ENCODE measurements at regions not wholly inside any gene's neighbourhood (a gene's known extent, or its start where the extent isn't known, plus 50 kb on each side); places are given as distances from the start of the nearest gene placed in this dataset.

DNA sequence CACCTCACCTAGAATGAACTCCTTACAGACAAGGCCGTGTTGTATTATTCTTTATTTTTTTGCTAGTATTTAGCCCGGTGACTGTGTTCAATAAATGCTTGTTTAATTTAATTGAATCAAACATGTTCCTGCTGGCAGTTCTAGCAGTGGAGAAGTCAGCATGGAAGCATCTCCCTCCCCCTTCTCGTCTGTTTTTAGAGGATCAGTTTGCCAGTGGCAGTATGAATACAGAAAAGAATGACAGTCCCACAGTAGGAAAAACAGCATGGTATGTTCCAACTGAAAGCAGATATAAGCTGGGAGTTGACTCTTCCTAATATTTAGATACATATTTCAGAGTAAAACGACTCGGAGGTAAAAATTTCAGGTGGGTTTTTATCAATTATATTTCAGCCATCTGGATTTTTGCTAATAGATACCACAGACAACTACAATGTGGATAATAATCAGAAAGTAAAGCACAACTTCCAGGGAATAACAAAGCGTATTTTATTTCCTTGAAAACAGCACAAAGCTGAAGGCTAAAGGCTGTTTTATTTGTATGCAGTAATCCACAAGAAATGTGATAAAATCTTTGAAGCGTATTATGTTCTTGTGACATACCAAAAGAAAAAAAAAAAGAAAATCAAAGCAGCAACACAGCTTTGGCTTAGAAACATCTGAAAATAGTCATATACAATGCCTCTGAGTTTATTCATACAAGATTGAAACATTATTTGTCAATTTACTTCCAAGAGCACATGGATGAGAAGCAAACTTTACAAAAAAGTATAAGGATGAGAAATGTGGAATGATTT is 244.5 kb upstream of the KCNMB2 start:
- H3K4me3 ChIP-seq (ENCODE audit: insufficient read depth, low read length), result no peak overlapping the region
- no peaks in the 10 kb centered on the region for H3K27me3 ChIP-seq (ENCODE audit: insufficient read depth, low read length)
- H3K4me1 ChIP-seq (ENCODE audit: insufficient read depth, low read length), result no peaks in the 10 kb centered on the region
- DNase-seq (ENCODE audit: insufficient read length, low spot score, missing footprints), result no peak
- H3K9me3 ChIP-seq (ENCODE audit: low read depth, low read length), result no peaks in the 10 kb centered on the region
- H2AFZ ChIP-seq (ENCODE audit: low read length), result peak overlapping the region; percentile 25
- TF ChIP-seq, protein P1, sequence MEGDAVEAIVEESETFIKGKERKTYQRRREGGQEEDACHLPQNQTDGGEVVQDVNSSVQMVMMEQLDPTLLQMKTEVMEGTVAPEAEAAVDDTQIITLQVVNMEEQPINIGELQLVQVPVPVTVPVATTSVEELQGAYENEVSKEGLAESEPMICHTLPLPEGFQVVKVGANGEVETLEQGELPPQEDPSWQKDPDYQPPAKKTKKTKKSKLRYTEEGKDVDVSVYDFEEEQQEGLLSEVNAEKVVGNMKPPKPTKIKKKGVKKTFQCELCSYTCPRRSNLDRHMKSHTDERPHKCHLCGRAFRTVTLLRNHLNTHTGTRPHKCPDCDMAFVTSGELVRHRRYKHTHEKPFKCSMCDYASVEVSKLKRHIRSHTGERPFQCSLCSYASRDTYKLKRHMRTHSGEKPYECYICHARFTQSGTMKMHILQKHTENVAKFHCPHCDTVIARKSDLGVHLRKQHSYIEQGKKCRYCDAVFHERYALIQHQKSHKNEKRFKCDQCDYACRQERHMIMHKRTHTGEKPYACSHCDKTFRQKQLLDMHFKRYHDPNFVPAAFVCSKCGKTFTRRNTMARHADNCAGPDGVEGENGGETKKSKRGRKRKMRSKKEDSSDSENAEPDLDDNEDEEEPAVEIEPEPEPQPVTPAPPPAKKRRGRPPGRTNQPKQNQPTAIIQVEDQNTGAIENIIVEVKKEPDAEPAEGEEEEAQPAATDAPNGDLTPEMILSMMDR (IDR thresholded peaks at IDR 0.05; ENCODE audit: extremely low read depth, low read depth, low read length), result no peak
- no peaks in the 10 kb centered on the region for H3K79me2 ChIP-seq (ENCODE audit: insufficient read depth, low read length)
- no peak overlapping the region for H3K27ac ChIP-seq (ENCODE audit: low read depth, low read length)
- H3K4me2 ChIP-seq (ENCODE audit: insufficient read depth, low read length), result no peak overlapping the region
- no peaks in the 10 kb centered on the region for H4K20me1 ChIP-seq (ENCODE audit: insufficient read depth, low read length)
- H3K36me3 ChIP-seq (ENCODE audit: insufficient read depth, low read length), result no peaks in the 10 kb centered on the region

DNA sequence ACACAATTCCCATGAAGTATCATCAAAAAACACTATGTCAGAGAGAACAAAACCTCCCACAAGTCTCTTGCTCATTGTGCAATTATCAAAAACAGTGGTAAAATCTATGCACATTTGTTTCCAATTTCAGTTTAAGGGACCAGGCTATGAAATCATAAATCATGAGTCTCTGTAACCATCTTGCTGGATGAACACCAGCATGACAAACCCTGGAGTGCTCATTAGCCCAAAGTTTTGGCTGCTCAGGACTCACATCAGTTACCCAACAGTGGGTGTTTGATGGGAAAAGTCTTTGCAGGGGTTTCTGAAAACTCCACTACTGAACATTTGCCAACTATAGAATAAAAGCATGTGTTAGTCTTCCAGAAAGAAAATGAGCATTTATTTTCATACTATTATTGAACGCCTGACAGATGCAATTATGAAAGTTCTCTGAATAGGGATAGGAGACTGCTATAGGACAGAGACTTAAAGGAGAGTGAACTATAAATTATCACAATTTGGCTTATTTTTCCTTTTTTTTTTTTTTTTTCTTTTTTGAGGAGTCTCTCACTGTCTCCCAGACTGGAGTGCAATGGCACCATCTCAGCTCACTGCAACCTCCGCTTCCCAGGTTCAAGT is 240.8 kb upstream of the KCNMB2 start:
- Histone ChIP-seq H3K9me3 (ENCODE audit: low read depth, low read length) (no peaks in the 10 kb centered on the region), H3K79me2 (ENCODE audit: insufficient read depth, low read length) (no peaks in the 10 kb centered on the region), H3K27ac (ENCODE audit: low read depth, low read length) (peak overlapping the region; percentile 0), H3K4me3 (ENCODE audit: insufficient read depth, low read length) (no peak overlapping the region), H3K36me3 (ENCODE audit: insufficient read depth, low read length) (no peaks in the 10 kb centered on the region), H4K20me1 (ENCODE audit: insufficient read depth, low read length) (no peaks in the 10 kb centered on the region), H3K4me1 (ENCODE audit: insufficient read depth, low read length) (no peaks in the 10 kb centered on the region), H3K4me2 (ENCODE audit: insufficient read depth, low read length) (no peak overlapping the region), H2AFZ (ENCODE audit: low read length) (no peak overlapping the region), H3K27me3 (ENCODE audit: insufficient read depth, low read length) (no peaks in the 10 kb centered on the region)
- TF ChIP-seq, protein P1 (IDR thresholded peaks at IDR 0.05; ENCODE audit: extremely low read depth, low read depth, low read length), result no peak
- DNase-seq (ENCODE audit: insufficient read length, low spot score, missing footprints), result peak; percentile 32

DNA sequence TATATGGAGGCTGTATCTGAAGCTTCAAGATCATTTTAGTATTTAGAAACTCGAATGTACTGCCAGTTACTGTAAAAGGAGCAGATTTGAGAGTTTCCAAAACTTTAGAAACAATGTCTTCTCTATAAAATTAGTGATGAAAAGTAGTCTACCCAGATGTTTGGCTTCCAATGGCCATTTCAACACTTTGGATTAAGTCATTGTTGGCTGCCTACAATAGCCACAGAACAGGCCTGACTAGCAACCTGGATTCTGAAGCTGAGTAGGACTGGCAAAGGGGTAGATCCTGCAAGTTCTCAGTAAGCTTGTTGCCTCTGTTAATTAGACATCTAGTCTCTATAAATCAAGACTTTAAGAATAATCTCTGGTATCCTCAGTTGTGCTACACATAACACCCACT is 239.0 kb upstream of the KCNMB2 start:
- Histone ChIP-seq H3K9me3 (ENCODE audit: low read depth, low read length) (no peaks in the 10 kb centered on the region), H3K4me2 (ENCODE audit: insufficient read depth, low read length) (no peak overlapping the region), H3K79me2 (ENCODE audit: insufficient read depth, low read length) (no peaks in the 10 kb centered on the region), H3K27me3 (ENCODE audit: insufficient read depth, low read length) (no peaks in the 10 kb centered on the region), H3K36me3 (ENCODE audit: insufficient read depth, low read length) (no peaks in the 10 kb centered on the region), H3K4me1 (ENCODE audit: insufficient read depth, low read length) (no peaks in the 10 kb centered on the region), H3K4me3 (ENCODE audit: insufficient read depth, low read length) (no peak overlapping the region), H3K27ac (ENCODE audit: low read depth, low read length) (no peak overlapping the region), H2AFZ (ENCODE audit: low read length) (peak overlapping the region; percentile 15), H4K20me1 (ENCODE audit: insufficient read depth, low read length) (no peaks in the 10 kb centered on the region)
- TF ChIP-seq, protein P1 (IDR thresholded peaks at IDR 0.05; ENCODE audit: extremely low read depth, low read depth, low read length), result no peak
- DNase-seq (ENCODE audit: insufficient read length, low spot score, missing footprints), result no peak

DNA sequence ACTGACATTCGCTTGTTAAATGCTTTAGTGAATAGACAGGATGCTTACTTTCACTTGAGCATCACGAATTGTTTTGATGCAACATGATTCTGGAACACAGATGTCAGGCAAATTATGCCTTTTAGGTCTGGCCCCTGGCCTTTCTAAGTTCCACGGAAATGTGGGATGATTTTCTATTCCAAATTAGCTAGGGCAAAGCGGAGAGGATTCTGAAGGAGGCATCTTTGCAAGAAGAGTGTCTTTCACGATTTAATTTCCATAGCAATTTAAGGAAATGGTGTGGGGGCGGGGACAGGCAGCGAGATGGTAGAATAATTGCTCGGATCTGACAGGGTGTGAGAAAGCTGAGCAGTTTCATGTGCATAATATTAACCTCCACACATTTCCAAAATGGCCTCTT is 238.5 kb upstream of the KCNMB2 start:
- no peaks in the 10 kb centered on the region for H3K36me3 ChIP-seq (ENCODE audit: insufficient read depth, low read length)
- H3K4me1 ChIP-seq (ENCODE audit: insufficient read depth, low read length), result no peaks in the 10 kb centered on the region
- H4K20me1 ChIP-seq (ENCODE audit: insufficient read depth, low read length), result no peaks in the 10 kb centered on the region
- H3K79me2 ChIP-seq (ENCODE audit: insufficient read depth, low read length), result no peaks in the 10 kb centered on the region
- no peak overlapping the region for H3K4me2 ChIP-seq (ENCODE audit: insufficient read depth, low read length)
- no peak overlapping the region for H3K4me3 ChIP-seq (ENCODE audit: insufficient read depth, low read length)
- no peaks in the 10 kb centered on the region for H3K9me3 ChIP-seq (ENCODE audit: low read depth, low read length)
- no peak overlapping the region for H2AFZ ChIP-seq (ENCODE audit: low read length)
- DNase-seq (ENCODE audit: insufficient read length, low spot score, missing footprints), result no peak
- no peaks in the 10 kb centered on the region for H3K27me3 ChIP-seq (ENCODE audit: insufficient read depth, low read length)
- TF ChIP-seq, protein P1 (IDR thresholded peaks at IDR 0.05; ENCODE audit: extremely low read depth, low read depth, low read length), result no peak
- H3K27ac ChIP-seq (ENCODE audit: low read depth, low read length), result no peak overlapping the region

All from osteoblast (primary cell).